GM19043 (cell line): ENCODE measurements at regions not wholly inside any gene's neighbourhood (a gene's known extent, or its start where the extent isn't known, plus 50 kb on each side); places are given as distances from the start of the nearest gene placed in this dataset.
A peak's percentile ranks its signal among the peaks of the same experiment; 100 is the strongest.

ENCODE experiments used
- ATAC-seq: cut with Tn5 transposase; IDR thresholded peaks from one replicate; pipeline ENCODE4 v1.9.1; 2021; ENCODE audit warnings: low read depth; ENCODE audit not compliant: unreplicated experiment

GRCh38 chr2:111656436-111656835, 227.6 kb downstream of the ANAPC1 start:
- ATAC-seq, result no peak

GRCh38 chr2:111656894-111657293, 227.1 kb downstream of the ANAPC1 start:
- ATAC-seq, result no peak

DNA sequence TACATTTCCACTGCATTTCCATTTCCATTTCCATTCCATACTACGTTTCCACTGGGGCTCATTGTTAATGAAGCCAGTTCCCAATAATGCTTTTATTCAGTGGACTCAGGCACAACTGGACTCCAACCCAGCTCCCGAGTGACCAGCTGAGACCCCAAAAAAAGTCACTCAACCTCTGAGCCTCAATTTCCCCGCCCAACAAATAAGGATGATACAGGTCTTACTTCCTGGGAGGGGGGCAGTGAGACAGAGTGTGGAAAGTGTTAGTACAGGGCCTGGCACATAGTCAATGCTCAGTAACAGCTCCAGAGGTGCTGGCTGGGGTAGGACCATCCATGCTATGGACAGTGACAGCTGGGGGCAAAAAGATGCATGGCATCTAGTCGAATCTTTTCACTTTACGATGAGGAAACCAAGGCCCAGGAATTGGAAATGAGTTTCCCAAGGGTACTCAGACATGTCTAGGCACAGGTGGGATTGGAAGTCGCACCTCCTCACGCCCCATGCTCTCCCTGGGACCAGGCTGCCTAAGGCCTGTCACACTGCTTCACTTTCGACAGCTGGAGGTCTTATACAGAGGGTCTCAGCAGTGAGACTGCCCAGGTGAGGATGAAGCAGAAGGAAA, 226.5 kb downstream of the ANAPC1 start:
- ATAC-seq, result no peak

DNA sequence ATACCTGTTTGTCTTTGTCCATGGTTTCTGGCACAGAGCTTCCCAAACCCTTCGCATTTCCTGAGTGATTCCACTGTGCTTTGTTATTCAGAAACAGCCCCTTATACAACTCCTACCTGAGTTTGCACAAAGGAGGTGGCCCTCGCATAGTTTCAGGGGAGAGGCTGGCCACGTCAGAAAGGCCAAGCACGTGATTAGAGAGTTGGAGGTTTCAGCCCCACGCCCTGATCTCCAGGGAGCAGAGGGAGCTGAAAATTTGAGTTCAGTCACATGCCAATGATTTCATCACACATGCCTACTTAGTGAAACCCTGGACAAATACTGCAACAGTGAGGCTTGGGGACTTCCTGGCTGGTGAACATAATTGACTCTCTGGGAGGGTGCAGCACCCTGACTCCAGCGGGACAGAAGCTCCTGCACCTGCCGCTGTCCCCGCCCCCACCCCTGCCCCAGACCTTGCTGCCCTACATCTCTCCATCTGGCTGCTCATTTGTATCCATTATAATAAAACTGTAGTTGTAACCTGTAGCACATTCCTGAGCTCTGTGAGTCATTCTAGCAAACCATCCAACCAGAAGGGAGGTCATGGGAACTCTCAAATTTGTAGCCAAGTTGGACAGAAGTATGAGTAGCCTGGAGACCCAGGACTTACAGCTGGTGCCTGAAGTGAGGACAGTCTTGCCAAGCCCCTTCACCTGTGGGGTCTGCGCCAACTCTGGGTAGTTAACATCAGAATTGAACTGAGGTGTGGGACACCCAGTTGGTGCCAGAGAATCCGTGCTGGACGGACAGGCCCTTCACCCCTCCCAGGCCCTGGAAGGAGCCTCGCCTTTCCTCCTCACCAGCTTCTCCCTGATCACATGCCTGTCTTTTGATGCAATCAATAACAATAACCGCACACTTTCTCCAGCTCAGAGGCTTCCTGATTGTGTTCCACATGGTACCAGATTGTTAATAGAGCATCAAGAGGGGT, 224.3 kb downstream of the ANAPC1 start:
- no peak for ATAC-seq

DNA sequence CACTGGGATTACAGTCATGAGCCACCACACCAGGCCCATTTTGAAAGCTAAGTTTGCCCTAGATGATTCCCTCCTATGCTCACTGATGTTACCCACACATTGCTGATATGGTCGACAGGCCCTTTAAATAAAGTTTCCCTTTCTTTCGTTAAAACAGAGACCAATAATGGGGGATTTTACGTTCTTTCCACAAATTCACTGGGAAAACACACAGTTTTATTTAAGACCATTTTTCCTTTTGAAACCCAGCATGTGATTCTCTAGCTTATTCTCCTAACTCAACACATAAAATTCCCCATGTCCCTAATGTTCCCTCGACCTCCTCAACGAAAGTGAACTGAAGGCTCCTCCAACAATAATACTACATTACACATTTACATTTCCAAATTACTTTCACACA, 223.2 kb downstream of the ANAPC1 start:
- no peak for ATAC-seq

DNA sequence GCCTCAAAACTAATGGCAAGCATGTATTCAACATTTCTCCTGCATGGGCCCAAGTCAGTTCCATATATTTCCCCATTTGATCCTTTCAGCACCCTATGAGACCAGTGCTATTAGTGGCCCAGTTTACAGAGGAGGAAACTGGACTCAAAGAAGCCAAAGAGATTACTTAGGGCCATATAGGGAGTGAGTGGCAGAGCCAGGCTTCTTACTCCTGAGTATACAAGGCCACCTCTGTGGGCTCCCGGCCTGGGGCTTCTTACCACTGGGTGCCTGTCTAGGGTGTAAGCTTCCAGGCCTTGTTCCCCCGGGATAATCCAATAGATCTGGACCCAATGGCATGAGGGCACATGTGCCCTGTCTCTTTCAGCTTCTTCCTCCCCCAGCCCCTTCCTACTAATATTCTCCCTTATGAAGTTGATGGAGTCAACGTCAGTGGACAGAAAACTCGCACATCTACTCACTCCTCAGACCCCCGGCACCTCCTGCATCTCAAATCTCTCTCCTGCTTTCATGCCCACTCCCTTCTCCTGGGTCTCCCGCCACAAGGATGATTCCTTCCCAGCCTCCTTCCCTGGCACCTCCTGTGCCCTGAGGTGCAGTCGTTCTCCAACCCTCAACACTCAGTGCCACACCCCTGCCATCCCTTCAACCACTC, 222.6 kb downstream of the ANAPC1 start:
- ATAC-seq, result no peak

DNA sequence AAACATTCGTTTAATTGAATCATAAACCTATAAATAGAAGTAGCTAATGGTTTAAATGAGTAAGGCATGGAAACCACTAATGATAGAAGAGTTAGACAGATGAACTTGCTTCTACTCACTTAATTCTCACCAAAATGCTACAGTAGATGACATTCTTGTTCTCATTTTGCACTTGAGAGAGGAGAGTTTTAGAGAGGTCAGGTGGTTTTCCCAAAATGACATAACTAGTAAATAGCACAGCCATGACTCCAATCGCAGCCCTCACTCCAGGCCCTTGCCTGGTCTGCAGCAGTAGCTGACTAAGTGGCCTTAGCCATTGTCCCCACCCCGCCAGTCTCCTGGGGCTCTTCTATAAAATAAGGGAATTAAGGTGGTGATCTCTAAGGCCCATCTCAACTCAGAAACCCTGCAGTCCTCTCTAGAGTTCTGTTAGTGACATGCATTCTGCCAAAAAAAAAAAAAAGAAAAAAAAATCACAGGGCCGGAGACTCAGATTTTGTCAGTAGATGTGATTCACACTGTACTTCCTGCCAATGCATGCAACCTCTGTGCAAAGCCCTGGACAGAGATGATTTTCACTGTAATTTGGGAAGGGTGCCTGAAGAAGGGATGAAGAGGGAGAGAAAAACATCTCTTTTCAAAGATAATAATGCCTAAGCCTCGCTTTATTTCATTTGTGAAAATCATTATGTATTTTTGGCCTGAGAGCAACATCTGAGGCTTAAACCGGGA, 221.8 kb downstream of the ANAPC1 start:
- no peak for ATAC-seq

DNA sequence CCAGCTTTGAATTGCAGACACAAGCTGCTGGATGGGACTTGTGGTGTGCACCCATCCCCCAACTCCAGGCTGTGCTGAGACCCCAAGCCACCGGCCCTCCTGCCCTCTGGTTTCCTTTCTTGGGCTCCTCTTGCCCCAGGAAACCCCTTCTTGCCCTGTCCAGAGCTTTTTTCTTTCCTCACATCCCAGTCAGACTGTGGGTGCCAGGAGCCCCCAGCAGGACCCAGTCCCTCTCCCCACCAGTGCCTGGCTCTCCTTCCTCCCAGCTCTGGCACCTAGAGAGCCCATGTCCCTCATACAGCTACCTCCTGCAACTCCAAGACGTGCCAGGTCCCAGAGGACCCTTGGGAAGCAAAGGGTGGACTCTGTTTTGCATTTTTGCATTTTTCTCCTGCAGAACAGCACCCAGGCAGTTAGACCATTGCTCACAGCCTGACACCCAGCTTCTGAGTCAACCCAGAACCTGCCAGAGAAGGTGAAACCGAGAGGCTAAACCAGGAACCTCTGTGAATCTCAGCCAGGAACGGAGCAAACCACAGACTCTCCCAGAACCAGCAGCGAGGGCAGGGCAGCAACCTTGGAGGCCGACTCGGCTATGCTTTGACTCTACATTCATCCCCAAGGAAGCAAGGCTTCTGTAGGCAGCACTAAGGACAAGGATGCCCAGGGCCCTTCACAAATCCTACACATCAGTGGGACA, 221.1 kb downstream of the ANAPC1 start:
- peak; percentile 53 for ATAC-seq

DNA sequence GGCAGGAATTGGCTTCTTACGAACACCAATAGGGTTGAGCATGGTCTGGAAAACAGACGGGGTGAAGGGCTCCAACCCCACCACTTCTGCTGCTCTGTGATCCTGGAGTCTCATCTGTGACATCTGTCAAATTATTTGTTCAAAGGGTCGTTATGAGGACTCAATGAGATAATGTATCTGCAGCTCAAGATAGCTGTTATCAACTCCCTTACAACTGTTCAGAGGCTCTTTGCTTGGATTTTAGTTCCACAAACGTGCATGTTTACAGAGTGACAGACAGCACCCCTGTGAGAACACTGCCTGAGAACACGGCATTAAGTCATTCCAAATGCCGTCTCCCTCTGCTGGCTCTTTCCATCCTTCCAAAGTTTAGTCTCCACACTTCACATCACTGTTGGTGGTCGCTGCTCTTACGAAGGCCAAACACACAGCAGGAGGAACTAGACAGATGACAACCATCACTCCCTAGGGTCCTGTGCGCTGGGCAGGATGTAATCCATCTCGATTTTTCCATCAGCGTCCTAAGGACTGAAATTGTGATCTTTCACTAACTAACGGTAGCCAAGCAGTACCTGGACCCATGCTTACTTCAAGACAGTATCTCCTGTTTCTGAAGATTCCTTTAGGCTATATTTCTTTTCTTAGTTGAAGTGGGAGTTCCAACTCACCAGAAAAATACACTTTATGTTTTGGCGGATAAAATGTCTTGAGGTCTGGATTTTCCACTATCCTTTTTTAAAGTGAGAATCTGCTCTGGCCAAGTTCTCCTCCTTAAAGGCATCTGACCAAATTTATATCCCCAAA, 220.3 kb downstream of the ANAPC1 start:
- ATAC-seq, result no peak

DNA sequence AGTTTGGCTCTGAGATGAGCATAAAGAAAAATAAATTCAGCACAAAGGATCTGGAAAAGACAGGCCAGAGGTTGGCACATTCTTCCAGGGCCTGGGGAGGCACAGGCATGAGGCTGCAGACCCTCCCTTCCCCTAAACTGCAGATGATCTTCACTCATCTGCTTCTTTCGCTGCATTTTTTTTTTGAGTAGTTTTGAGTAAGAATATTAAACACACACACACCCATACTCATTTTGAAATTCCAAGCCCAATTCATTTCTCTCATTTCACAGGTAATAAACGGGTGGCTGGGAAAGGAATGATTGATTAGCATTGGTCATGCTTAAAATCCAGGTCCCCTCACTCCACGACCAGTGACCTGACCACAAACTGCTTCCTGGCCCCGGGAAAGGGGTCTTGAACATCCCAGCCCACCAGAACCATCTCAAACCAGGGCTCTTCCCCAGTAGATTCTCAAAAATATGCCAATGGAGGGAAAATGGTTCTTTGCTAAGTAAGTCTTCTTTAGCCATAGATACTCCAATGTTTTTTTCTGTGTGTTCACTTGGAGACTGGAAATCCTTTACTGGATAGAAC, 219.6 kb downstream of the ANAPC1 start:
- no peak for ATAC-seq

DNA sequence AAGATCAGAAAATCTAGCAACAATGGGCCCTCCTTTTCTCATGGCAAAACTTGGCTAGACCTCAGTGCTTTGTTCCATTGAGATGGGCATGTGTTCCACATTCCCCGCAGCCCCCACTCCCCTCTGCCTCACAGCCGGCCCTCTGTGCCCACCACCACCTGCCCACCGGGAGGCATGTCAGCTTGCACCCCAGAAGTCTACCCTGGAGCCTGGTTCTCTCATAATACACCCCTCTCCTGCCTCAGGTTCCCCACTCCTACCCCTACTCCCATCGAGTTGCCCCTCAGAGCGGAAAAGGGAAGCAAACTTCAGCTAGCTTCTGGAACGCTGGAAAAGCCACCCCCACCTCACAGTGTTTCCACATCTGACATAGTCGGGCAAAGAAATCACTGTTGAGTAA, 219.0 kb downstream of the ANAPC1 start:
- ATAC-seq, result no peak

DNA sequence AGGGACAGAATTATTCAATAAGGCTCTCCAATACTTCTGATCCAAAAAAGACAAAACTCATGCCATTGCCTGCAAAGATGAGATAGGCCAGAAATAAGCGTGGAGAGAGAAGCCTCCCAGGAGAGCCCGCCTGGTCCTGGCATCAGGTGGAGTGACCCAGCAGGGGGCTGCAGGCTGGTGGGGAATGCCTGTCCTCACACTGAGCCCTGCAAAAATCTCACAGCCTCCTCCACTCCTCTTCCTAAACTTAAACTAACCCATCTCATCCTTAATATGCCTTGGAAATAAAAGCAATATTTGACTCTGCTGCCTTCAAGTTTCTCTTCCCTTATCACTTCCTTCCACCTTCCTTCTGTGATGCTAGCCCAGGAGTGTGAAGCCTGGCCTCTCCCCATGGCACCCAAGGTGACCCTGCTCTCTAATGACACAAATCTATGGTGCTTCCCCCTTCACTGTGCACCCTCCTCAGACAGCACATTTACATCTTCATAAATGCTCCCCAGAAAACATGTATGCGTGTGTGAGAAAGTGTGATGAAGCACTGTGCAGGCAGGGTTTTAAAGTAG, 218.4 kb downstream of the ANAPC1 start:
- no peak for ATAC-seq

- ATAC-seq, result no peak
Measured at GRCh38 chr2:111666160-111666559, 217.8 kb downstream of the ANAPC1 start.

DNA sequence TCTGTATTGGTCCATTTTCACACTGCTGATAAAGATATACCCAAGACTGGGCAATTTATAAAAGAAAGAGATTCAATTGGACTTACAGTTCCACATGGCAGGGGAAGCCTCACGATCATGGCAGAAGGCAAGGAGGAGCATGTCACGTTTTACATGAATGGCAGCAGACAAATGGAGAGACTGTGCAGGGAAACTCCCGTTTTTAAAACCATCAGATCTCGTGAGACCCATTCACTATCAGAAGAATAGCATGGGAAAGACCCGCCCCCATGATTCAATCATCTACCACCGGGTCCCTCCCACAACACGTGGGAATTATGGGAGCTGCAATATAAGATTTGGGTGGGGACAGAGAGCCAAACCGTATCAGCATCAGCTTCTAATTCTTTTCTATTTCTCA, 217.0 kb downstream of the ANAPC1 start:
- ATAC-seq, result no peak

DNA sequence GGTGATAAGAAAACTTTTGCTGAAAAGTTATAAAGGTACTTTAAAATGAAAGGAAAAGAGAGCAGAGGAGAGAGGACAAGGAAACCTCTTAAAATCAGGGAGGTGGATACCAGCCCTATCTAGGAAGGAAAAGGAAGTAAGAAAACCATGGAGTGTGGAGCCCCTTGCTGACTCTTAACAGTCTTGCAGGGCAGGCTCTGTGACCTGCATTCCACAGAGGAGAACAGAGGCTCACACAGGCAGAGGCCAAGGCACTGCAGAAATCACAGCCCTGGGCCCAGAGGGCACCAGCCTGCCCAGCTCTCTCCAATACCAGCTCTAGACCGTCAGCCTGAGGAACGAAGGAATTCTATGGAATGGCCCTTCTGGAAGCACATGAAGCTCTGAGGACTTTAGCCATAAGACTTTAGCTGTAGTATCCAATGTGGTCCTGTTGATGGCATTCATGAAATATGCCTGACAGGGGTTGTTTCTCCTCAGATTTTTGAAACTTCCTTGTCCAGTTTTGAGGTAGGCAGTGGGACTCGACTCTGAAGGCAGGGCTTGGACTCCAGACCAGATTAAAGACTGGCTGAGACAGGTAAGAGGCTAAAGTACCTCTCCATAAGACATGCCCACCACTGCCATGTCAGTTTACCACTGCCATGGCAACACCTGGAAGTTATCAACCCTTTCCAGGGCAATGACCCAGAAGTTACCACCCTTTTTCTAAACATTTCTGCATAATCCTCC, 216.3 kb downstream of the ANAPC1 start:
- ATAC-seq, result no peak

- ATAC-seq, result no peak
Measured at GRCh38 chr2:111668274-111668616, 215.7 kb downstream of the ANAPC1 start.

DNA sequence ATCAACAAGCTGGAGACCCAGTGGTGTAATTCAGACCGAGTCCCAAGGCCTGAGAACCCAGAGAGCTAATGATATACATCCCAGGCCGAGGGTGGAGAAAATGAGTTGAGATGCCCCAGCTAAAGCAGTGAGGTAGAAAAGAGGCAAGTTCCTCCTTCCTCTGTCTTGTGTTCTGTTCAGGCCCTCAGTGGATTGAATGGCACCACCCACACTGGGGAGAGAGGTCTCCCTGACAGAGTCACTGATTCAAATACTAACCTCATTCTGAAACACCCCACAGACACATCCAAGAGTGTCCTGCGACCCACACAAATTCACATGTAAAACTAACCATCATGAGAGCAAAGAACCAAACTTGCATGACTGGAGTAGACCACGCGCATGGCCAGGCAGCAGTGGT, 215.3 kb downstream of the ANAPC1 start:
- no peak for ATAC-seq
